GM20000 (cell line): ENCODE measurements at regions not wholly inside any gene's neighbourhood (a gene's known extent, or its start where the extent isn't known, plus 50 kb on each side); places are given as distances from the start of the nearest gene placed in this dataset.

Experiments used
- DNase-seq: peaks from one replicate; pipeline ENCODE4 v3.0.0; 2012; ENCODE audit warnings: low spot score
- TF ChIP-seq, protein P1 (sequence below): IDR thresholded peaks from 2 replicates; pipeline ENCODE4 v1.5.1; 2012; ENCODE audit warnings: mild to moderate bottlenecking, control low read depth; ENCODE audit errors: extremely low read depth, missing control alignments

DNA sequence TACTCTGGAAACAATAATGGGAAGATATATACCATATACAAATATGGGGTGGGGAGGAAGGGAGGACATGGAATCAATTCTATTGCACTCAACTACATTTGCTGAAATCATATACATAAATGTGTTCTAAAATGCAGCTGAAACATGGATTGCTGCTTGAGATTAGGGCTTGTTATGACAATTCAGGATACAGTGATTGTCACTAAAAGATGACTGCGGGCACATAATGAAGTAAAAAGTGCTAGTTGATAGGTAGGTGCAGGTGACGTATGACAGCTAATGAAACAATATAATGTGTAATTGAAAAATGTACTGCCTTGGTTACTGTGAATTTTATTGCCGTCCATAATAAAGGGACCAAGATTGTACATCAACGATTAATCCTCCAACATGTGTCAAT, 1062.1 kb upstream of the FANCL start:
- no peak for DNase-seq
- TF ChIP-seq, protein P1, sequence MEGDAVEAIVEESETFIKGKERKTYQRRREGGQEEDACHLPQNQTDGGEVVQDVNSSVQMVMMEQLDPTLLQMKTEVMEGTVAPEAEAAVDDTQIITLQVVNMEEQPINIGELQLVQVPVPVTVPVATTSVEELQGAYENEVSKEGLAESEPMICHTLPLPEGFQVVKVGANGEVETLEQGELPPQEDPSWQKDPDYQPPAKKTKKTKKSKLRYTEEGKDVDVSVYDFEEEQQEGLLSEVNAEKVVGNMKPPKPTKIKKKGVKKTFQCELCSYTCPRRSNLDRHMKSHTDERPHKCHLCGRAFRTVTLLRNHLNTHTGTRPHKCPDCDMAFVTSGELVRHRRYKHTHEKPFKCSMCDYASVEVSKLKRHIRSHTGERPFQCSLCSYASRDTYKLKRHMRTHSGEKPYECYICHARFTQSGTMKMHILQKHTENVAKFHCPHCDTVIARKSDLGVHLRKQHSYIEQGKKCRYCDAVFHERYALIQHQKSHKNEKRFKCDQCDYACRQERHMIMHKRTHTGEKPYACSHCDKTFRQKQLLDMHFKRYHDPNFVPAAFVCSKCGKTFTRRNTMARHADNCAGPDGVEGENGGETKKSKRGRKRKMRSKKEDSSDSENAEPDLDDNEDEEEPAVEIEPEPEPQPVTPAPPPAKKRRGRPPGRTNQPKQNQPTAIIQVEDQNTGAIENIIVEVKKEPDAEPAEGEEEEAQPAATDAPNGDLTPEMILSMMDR = no peak

DNA sequence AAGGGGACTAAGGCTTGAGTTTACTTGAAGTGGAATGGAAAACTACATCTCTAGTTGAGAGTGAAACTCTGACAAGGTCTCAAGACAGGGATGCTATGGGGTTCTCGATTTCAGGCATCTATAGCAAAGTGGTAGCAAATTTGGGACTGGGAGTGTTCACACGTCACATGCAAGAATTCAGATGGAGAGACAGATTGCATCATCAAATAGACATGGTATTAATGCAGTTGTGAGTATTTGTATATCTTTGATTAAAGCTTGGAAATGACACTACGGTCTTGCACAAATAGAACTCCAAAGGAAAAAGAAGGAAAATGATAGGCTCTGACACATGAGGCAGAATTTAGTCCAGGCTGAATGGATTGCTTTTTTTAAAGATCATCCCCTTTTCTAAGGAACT, 1061.6 kb upstream of the FANCL start:
- DNase-seq = no peak

DNA sequence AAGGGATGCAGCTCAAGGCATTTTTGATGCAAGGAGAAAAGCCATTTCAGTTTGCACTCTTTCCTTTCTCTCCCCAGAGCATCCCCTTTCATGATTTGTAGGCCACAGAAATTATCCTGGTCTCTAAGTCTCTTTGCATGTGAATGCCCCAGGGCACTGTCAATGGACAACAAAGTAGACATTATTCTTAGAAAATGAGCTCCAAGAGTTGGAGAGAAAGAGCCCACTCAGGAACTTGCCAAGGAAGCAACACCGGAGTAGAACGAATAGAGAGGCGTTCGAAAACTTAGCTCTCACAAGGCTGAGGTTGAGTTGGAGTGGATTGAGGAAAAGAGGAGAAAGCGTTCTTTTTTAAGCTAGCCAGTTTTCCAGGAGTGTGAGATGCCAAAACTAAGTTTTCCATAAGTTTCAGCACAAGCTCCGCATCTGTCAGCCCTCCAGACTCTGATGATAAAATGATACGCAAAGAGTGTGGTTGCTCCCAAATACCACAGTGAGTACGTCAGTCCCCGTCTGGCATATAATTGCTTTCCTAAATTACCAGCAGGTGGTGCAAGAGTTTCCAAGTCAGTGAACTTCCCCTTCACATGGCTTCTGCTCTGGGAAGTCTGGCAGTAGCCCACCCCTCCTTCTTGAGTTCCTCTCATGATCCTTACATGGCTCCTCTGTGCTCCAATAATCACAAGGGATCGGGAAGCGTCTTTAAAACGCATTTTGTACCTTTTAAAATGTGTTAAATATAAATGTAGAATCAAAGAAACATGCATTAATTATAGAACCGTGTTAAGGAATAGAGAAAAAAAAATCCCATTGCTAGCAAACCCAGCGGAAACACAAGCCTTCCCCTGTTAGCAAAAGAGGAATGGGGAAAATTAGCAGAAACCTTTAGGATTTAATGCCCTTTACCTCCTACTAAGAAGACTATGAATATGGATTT, 1060.6 kb upstream of the FANCL start:
- TF ChIP-seq, protein P1 = no peak
- DNase-seq = peak; percentile 22

More for the DNA sequence above, 1061.6 kb upstream of the FANCL start:
- TF ChIP-seq, protein P1 = no peak

GRCh38 chr2:59297816-59298215, 1056.7 kb upstream of the FANCL start:
- TF ChIP-seq, protein P1 = no peak
- no peak for DNase-seq

DNA sequence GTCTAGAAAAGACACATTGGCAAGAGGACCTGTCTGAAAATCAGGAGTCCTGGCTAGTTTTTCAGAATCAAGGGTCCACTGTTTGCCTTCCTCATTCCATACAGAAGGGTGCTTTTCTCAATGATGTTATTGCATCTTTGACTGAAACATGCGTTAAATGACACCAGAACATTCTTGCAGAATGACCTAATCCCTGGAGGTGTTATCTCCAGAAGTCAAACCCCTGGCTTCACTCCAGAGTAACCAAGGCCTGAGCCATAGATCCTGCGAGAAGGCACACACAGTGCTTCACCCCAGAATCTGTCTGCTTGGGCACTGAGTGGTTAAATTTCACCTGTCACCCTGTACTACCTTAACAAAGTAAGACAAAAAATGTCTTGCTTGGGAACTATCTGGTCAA, 1055.2 kb upstream of the FANCL start:
- TF ChIP-seq, protein P1 = no peak
- no peak for DNase-seq

- no peak for DNase-seq
- TF ChIP-seq, protein P1 = no peak
These were observed 1054.5 kb upstream of the FANCL start for GRCh38 chr2:59295524-59296162.

GRCh38 chr2:59288771-59289170, 1047.6 kb upstream of the FANCL start:
- TF ChIP-seq, protein P1 = no peak
- no peak for DNase-seq
